AG09319 (cell line): ENCODE measurements at regions not wholly inside any gene's neighbourhood (a gene's known extent, or its start where the extent isn't known, plus 50 kb on each side); places are given as distances from the start of the nearest gene placed in this dataset.

ENCODE experiments used
- DNase-seq: peaks from one replicate; pipeline ENCODE4 v3.0.0-alpha.2; 2010; ENCODE audit warnings: low read depth; ENCODE audit errors: extremely low read depth
- CTCF ChIP-seq: IDR thresholded peaks from 2 replicates; pipeline ENCODE4 v1.5.1; 2011; ENCODE audit warnings: low read depth, mild to moderate bottlenecking, inconsistent platforms, low read length, moderate library complexity

GRCh38 chr4:188534917-188535316 is 395.7 kb downstream of the TRIML1 start:
- DNase-seq: no peak
- no peak for TF ChIP-seq CTCF

GRCh38 chr4:188536826-188537225 is 397.6 kb downstream of the TRIML1 start:
- DNase-seq: no peak
- no peak for TF ChIP-seq CTCF

GRCh38 chr4:188550296-188550695 is 411.1 kb downstream of the TRIML1 start:
- no peak for TF ChIP-seq CTCF
- no peak for DNase-seq

- DNase-seq: no peak
Observed at GRCh38 chr4:188551156-188551555, 411.9 kb downstream of the TRIML1 start.

GRCh38 chr4:188552741-188553275 is 413.6 kb downstream of the TRIML1 start:
- DNase-seq: no peak
- no peak for TF ChIP-seq CTCF

More at GRCh38 chr4:188551156-188551555, 411.9 kb downstream of the TRIML1 start:
- TF ChIP-seq CTCF: no peak

GRCh38 chr4:188554413-188554812 is 415.2 kb downstream of the TRIML1 start:
- no peak for DNase-seq
- no peak for TF ChIP-seq CTCF

- no peak for TF ChIP-seq CTCF
- DNase-seq: no peak
Observed at GRCh38 chr4:188573104-188573503, 433.9 kb downstream of the TRIML1 start.
